ENCODE measurements at regions not wholly inside any gene's neighbourhood (a gene's known extent, or its start where the extent isn't known, plus 50 kb on each side); places are given as distances from the start of the nearest gene placed in this dataset.

DNA sequence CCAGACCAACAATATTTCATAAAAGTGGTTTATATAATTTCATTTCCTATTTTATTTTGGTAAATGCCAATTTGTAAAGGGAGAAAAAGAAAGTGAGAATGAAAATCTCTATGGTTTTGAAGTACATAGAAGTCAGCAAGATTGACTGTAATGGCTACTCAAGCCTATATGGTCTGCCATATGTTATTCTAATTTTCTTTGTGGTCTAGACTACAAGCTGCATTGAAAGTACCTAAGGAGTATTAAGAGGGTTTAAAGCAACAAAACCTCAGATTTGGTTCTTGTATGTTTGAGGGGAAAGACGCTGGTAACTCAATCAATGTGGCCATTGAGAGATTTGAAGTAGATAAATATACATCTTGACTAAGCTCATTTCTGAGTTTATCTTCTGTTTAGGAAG is 193.5 kb upstream of the EYA4 start:
- H3K4me3 ChIP-seq (replicated peaks; ENCODE audit: low read depth, low read length), result no peak overlapping the region
- H3K27me3 ChIP-seq (replicated peaks; ENCODE audit: control insufficient read depth, insufficient read depth, low read length), result no peaks in the 10 kb centered on the region; the same call in 1 of the 2 replicates
- no peak for DNase-seq (ENCODE audit: extremely low read depth, insufficient read length)
- H3K36me3 ChIP-seq (ENCODE audit: control insufficient read depth, insufficient read depth, low read length), result no peaks in the 10 kb centered on the region
- TF ChIP-seq, protein P1, sequence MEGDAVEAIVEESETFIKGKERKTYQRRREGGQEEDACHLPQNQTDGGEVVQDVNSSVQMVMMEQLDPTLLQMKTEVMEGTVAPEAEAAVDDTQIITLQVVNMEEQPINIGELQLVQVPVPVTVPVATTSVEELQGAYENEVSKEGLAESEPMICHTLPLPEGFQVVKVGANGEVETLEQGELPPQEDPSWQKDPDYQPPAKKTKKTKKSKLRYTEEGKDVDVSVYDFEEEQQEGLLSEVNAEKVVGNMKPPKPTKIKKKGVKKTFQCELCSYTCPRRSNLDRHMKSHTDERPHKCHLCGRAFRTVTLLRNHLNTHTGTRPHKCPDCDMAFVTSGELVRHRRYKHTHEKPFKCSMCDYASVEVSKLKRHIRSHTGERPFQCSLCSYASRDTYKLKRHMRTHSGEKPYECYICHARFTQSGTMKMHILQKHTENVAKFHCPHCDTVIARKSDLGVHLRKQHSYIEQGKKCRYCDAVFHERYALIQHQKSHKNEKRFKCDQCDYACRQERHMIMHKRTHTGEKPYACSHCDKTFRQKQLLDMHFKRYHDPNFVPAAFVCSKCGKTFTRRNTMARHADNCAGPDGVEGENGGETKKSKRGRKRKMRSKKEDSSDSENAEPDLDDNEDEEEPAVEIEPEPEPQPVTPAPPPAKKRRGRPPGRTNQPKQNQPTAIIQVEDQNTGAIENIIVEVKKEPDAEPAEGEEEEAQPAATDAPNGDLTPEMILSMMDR (IDR thresholded peaks at IDR 0.05; ENCODE audit: insufficient read depth, low read length, poor library complexity, severe bottlenecking), result no peak

DNA sequence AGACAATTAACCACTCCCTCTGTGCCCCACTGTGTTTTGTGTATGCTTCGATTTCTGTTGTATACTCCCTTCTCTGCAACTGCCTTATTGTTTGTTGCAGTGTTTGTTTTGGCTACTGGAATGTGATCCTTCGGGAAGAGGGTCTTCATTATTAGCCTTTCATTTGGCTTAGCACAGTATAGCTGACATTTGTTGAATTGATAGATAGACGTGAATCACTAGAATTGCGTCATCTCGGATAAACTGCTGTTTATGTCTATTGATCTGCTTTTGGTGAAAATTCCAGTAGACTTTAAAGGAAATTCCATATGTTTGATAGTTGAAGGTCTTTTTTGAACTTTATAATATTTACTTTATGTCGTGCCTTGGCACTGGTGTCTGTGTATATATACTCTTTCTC is 189.9 kb upstream of the EYA4 start:
- TF ChIP-seq, protein P1 (IDR thresholded peaks at IDR 0.05; ENCODE audit: insufficient read depth, low read length, poor library complexity, severe bottlenecking), result no peak
- Histone ChIP-seq H3K27me3 (replicated peaks; ENCODE audit: control insufficient read depth, insufficient read depth, low read length) (no peaks in the 10 kb centered on the region; the same call in 1 of the 2 replicates), H3K36me3 (ENCODE audit: control insufficient read depth, insufficient read depth, low read length) (no peaks in the 10 kb centered on the region), H3K4me3 (replicated peaks; ENCODE audit: low read depth, low read length) (no peak overlapping the region)
- no peak for DNase-seq (ENCODE audit: extremely low read depth, insufficient read length)

DNA sequence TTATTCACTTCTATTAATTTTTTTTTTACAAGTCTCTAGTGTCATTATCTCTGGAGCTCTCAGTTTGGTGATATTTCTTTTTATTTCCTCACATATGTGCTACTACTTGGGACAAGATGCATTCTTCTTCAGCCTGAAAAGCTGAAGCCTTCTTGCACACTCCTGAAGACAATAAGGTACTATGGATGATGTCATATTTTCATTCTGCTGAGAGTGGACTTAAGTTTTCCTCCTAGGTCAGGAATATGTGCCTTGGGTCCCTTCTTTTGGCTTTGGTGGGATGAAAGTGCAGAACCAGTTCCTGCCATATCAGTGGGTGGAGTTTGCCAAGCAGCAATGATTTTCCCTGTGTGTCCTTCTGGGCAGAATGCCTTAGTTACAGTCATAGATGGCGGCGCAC is 188.7 kb upstream of the EYA4 start:
- DNase-seq (ENCODE audit: extremely low read depth, insufficient read length), result no peak
- Histone ChIP-seq H3K4me3 (replicated peaks; ENCODE audit: low read depth, low read length) (no peak overlapping the region), H3K27me3 (replicated peaks; ENCODE audit: control insufficient read depth, insufficient read depth, low read length) (no peaks in the 10 kb centered on the region; the same call in 1 of the 2 replicates), H3K36me3 (ENCODE audit: control insufficient read depth, insufficient read depth, low read length) (no peaks in the 10 kb centered on the region)
- TF ChIP-seq, protein P1 (IDR thresholded peaks at IDR 0.05; ENCODE audit: insufficient read depth, low read length, poor library complexity, severe bottlenecking), result no peak

DNA sequence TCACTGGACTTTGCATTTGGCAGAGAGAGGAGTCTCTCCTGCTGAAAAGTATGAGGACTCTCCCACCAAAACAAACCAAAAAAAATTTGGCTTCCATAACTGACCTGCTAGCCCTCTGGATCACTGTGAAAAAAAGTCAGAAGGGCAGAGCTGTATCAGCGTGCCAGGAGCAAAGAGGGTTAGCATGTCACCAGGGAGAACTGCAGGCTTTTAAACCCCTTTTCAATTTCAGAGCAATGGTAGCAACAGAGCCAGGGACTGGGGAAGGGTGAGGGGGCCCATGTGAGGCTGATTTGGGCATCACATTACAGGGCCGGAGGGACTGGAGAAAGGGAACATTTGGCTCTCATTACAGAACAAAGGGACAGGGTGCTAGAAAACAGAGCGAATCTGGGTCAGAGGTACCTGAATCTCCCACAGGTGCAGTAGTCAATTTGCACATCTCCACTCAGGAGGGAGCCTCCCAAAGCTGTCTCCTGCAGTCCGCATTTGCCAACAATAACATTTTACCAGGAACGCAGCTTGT is 185.7 kb upstream of the EYA4 start:
- TF ChIP-seq, protein P1 (IDR thresholded peaks at IDR 0.05; ENCODE audit: insufficient read depth, low read length, poor library complexity, severe bottlenecking), result no peak
- H3K36me3 ChIP-seq (ENCODE audit: control insufficient read depth, insufficient read depth, low read length), result no peaks in the 10 kb centered on the region
- no peak for DNase-seq (ENCODE audit: extremely low read depth, insufficient read length)
- no peak overlapping the region for H3K4me3 ChIP-seq (replicated peaks; ENCODE audit: low read depth, low read length)
- no peaks in the 10 kb centered on the region for H3K27me3 ChIP-seq (replicated peaks; ENCODE audit: control insufficient read depth, insufficient read depth, low read length)

DNA sequence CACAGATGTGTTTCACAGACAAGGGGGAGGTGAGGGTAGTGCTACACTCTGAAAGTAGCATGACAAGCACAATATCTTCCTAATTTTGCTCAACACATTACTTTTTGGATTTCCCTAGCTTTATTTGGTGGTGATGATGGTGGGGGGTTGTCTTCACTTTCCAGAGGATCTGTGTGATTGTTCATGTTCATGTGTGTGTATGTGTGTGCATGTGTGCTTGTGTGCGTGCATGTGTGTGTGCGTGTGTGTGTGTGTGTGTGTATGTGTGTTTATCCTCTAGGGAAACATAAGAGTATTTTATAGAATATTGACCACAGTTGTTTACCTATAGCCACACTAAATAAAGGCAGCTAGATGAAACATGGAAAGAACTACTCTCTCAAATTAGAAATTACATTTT is 183.8 kb upstream of the EYA4 start:
- no peak overlapping the region for H3K4me3 ChIP-seq (replicated peaks; ENCODE audit: low read depth, low read length)
- no peak for DNase-seq (ENCODE audit: extremely low read depth, insufficient read length)
- no peaks in the 10 kb centered on the region for H3K27me3 ChIP-seq (replicated peaks; ENCODE audit: control insufficient read depth, insufficient read depth, low read length)
- no peaks in the 10 kb centered on the region for H3K36me3 ChIP-seq (ENCODE audit: control insufficient read depth, insufficient read depth, low read length)
- TF ChIP-seq, protein P1 (IDR thresholded peaks at IDR 0.05; ENCODE audit: insufficient read depth, low read length, poor library complexity, severe bottlenecking), result no peak

DNA sequence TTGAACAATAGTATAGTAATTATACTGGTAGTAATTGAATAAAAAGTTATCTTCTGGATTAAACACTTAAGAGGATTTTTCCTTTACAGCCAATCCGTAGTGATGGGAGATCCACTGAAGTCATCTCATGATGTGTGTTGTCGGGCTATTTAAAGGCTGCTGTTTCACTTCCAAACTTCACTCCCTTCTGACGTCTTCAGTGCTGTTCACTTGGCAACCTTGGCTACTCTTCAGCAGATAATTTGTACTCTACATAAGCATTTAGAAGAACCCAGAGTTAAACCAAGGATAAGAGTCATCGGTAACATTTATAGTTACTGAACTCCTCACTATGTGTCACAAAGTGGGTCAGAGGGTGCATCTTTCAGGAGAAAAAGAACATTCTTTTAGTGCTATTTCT is 179.1 kb upstream of the EYA4 start:
- H3K36me3 ChIP-seq (ENCODE audit: control insufficient read depth, insufficient read depth, low read length), result no peaks in the 10 kb centered on the region
- DNase-seq (ENCODE audit: extremely low read depth, insufficient read length), result no peak
- H3K27me3 ChIP-seq (replicated peaks; ENCODE audit: control insufficient read depth, insufficient read depth, low read length), result no peaks in the 10 kb centered on the region
- TF ChIP-seq, protein P1 (IDR thresholded peaks at IDR 0.05; ENCODE audit: insufficient read depth, low read length, poor library complexity, severe bottlenecking), result no peak
- no peak overlapping the region for H3K4me3 ChIP-seq (replicated peaks; ENCODE audit: low read depth, low read length)
